ENCODE measurements at regions not wholly inside any gene's neighbourhood (a gene's known extent, or its start where the extent isn't known, plus 50 kb on each side); places are given as distances from the start of the nearest gene placed in this dataset.
A peak's percentile ranks its signal among the peaks of the same experiment; 100 is the strongest.
"Not testable (repeated sequence)": the region's sequence is repeated elsewhere in the genome, so short reads cannot be mapped to it uniquely, and the experiment has no call there.

GRCh38 chr2:55124682-55125081, 74.4 kb upstream of the RTN4 start:
- DNase-seq (ENCODE audit: low read depth): not testable (repeated sequence)

- DNase-seq (ENCODE audit: low read depth): no peak
These were observed 73.6 kb upstream of the RTN4 start for GRCh38 chr2:55123851-55124269.

GRCh38 chr2:55120634-55121359, 70.5 kb upstream of the RTN4 start:
- DNase-seq (ENCODE audit: low read depth): peak; percentile 100

- peak; percentile 98 for DNase-seq (ENCODE audit: low read depth)
These were observed 69.6 kb upstream of the RTN4 start for GRCh38 chr2:55119711-55120487.

GRCh38 chr2:55118643-55119083, 68.4 kb upstream of the RTN4 start:
- DNase-seq (ENCODE audit: low read depth): no peak

GRCh38 chr2:55116966-55117365, 66.7 kb upstream of the RTN4 start:
- DNase-seq (ENCODE audit: low read depth): peak; percentile 59

- DNase-seq (ENCODE audit: low read depth): no peak
These were observed 66.3 kb upstream of the RTN4 start for GRCh38 chr2:55116598-55116964.

- DNase-seq (ENCODE audit: low read depth): peak; percentile 88
These were observed 65.7 kb upstream of the RTN4 start for GRCh38 chr2:55115761-55116597.

GRCh38 chr2:55114597-55114996, 64.3 kb upstream of the RTN4 start:
- no peak for DNase-seq (ENCODE audit: low read depth)

- no peak for DNase-seq (ENCODE audit: low read depth)
These were observed 63.8 kb upstream of the RTN4 start for GRCh38 chr2:55114082-55114481.

- peak; percentile 98 for DNase-seq (ENCODE audit: low read depth)
These were observed 62.2 kb upstream of the RTN4 start for GRCh38 chr2:55112229-55113031.

GRCh38 chr2:55111570-55112228, 61.4 kb upstream of the RTN4 start:
- DNase-seq (ENCODE audit: low read depth): peak; percentile 97

- no peak for DNase-seq (ENCODE audit: low read depth)
These were observed 60.9 kb upstream of the RTN4 start for GRCh38 chr2:55111230-55111569.

- no peak for DNase-seq (ENCODE audit: low read depth)
These were observed 59.1 kb upstream of the RTN4 start for GRCh38 chr2:55109219-55109891.

- DNase-seq (ENCODE audit: low read depth): no peak
These were observed 58.4 kb upstream of the RTN4 start for GRCh38 chr2:55108456-55109160.

- DNase-seq (ENCODE audit: low read depth): peak; percentile 80
These were observed 57.2 kb upstream of the RTN4 start for GRCh38 chr2:55107436-55107835.

- no peak for DNase-seq (ENCODE audit: low read depth)
These were observed 55.9 kb upstream of the RTN4 start for GRCh38 chr2:55106148-55106547.

- DNase-seq (ENCODE audit: low read depth): no peak
These were observed 55.2 kb upstream of the RTN4 start for GRCh38 chr2:55105456-55105855.

GRCh38 chr2:55103046-55103445, 52.8 kb upstream of the RTN4 start:
- no peak for DNase-seq (ENCODE audit: low read depth)
